Neuronal stem cell (in vitro differentiated cells): ENCODE measurements at regions not wholly inside any gene's neighbourhood (a gene's known extent, or its start where the extent isn't known, plus 50 kb on each side); places are given as distances from the start of the nearest gene placed in this dataset.

Experiments used
- DNase-seq: peaks from one replicate; pipeline ENCODE4 v3.0.0-alpha.2; 2013; ENCODE audit warnings: low spot score
- H2AFZ ChIP-seq: one replicate; pipeline ENCODE4 v1.6.1; 2013; ENCODE audit warnings: mild to moderate bottlenecking, low read length, inconsistent platforms
- H2AK5ac ChIP-seq: 2 replicates; pipeline ENCODE4 v1.6.1; 2013; ENCODE audit warnings: low read depth, mild to moderate bottlenecking, inconsistent platforms, low read length, moderate library complexity, mixed read lengths
- H2BK120ac ChIP-seq: 2 replicates; pipeline ENCODE4 v1.6.1; 2013; ENCODE audit warnings: low read depth, mild to moderate bottlenecking, inconsistent platforms, low read length, moderate library complexity, mixed read lengths
- H2BK12ac ChIP-seq: one replicate; pipeline ENCODE4 v1.6.1; 2013; ENCODE audit warnings: low read length, inconsistent platforms
- H2BK15ac ChIP-seq: 2 replicates; pipeline ENCODE4 v1.6.1; 2013; ENCODE audit warnings: mild to moderate bottlenecking, low read length, inconsistent platforms, mixed read lengths
- H2BK5ac ChIP-seq: one replicate; pipeline ENCODE4 v1.6.1; 2013; ENCODE audit warnings: inconsistent platforms, mild to moderate bottlenecking, low read length, moderate library complexity
- H3K14ac ChIP-seq: one replicate; pipeline ENCODE4 v1.6.1; 2013; ENCODE audit warnings: low read length, inconsistent platforms
- H3K18ac ChIP-seq: 2 replicates; pipeline ENCODE4 v1.6.1; 2013; ENCODE audit warnings: low read length, inconsistent platforms
- H3K23ac ChIP-seq: 2 replicates; pipeline ENCODE4 v1.6.1; 2013; ENCODE audit warnings: low read depth, mild to moderate bottlenecking, mixed read lengths, low read length, inconsistent platforms; ENCODE audit not compliant: poor library complexity
- H3K27ac ChIP-seq: replicated peaks from 3 replicates; pipeline ENCODE4 v1.5.1; 2013; ENCODE audit warnings: low read length, inconsistent platforms
- H3K27me3 ChIP-seq, 3 experiments: 2 replicates each; pipeline ENCODE4 v1.6.1; 2013; ENCODE audit warnings: low read length in 3 of 3, mild to moderate bottlenecking in 2 of 3, inconsistent platforms in 1 of 3, low read depth in 1 of 3, mixed read lengths in 1 of 3, moderate library complexity in 1 of 3; ENCODE audit not compliant: control insufficient read depth in 3 of 3, insufficient read depth in 3 of 3
- H3K36me3 ChIP-seq, 2 donors: replicated peaks in 1 of 2; 2 replicates each; pipeline ENCODE4 v1.6.1; 2013; ENCODE audit warnings: low read length in 2 of 2; ENCODE audit not compliant: control insufficient read depth in 2 of 2, insufficient read depth in 2 of 2
- H3K4ac ChIP-seq: 2 replicates; pipeline ENCODE4 v1.6.1; 2013; ENCODE audit warnings: inconsistent platforms, mild to moderate bottlenecking, low read length, moderate library complexity
- H3K4me1 ChIP-seq, 2 donors: 1 replicate in 1 of 2; 2 replicates in 1 of 2; pipeline ENCODE4 v1.6.1; 2013; ENCODE audit warnings: low read length in 2 of 2, low read depth in 1 of 2; ENCODE audit not compliant: control insufficient read depth in 2 of 2, insufficient read depth in 1 of 2
- H3K4me2 ChIP-seq: one replicate; pipeline ENCODE4 v1.6.1; 2013; ENCODE audit warnings: mild to moderate bottlenecking, low read length, inconsistent platforms; ENCODE audit not compliant: insufficient read depth, poor library complexity, severe bottlenecking
- H3K4me3 ChIP-seq, 2 donors: 2 replicates each; pipeline ENCODE4 v1.5.1; 2013; ENCODE audit warnings: low read length in 2 of 2, mild to moderate bottlenecking in 2 of 2, inconsistent platforms in 1 of 2, moderate library complexity in 1 of 2
- H3K79me1 ChIP-seq: one replicate; pipeline ENCODE4 v1.6.1; 2013; ENCODE audit warnings: low read depth, mild to moderate bottlenecking, inconsistent platforms, low read length, moderate library complexity
- H3K9ac ChIP-seq: one replicate; pipeline ENCODE4 v1.6.1; 2013; ENCODE audit warnings: mild to moderate bottlenecking, low read depth, low read length, inconsistent platforms; ENCODE audit not compliant: poor library complexity
- H3K9me3 ChIP-seq, 2 donors: replicated peaks in 1 of 2; 2 replicates each; pipeline versions ENCODE3 to v1.6.1; 2013; ENCODE audit warnings: low read length in 2 of 2, mild to moderate bottlenecking in 2 of 2, inconsistent platforms in 1 of 2, low read depth in 1 of 2, mixed read lengths in 1 of 2, moderate library complexity in 1 of 2; ENCODE audit not compliant: control insufficient read depth in 2 of 2, insufficient read depth in 1 of 2
- H4K8ac ChIP-seq: one replicate; pipeline ENCODE4 v1.6.1; 2013; ENCODE audit warnings: low read depth, mild to moderate bottlenecking, inconsistent platforms, low read length, moderate library complexity
- H4K91ac ChIP-seq: one replicate; pipeline ENCODE4 v1.6.1; 2013; ENCODE audit warnings: low read length, low read depth, mild to moderate bottlenecking, inconsistent platforms; ENCODE audit not compliant: poor library complexity
- WGBS, 2 donors: extraction: QIAGEN DNeasy Blood & Tissue Kit; methylation state at CpG; one replicate each; pipeline ENCODE4 v1.1.7; 2013; ENCODE audit warnings: missing lambda C conversion rate in 2 of 2, mixed read lengths in 1 of 2; ENCODE audit not compliant: insufficient read length in 2 of 2, insufficient replicate concordance in 1 of 2; ENCODE audit errors: extremely low coverage in 2 of 2; 5-methylcytosine and 5-hydroxymethylcytosine counted together

DNA sequence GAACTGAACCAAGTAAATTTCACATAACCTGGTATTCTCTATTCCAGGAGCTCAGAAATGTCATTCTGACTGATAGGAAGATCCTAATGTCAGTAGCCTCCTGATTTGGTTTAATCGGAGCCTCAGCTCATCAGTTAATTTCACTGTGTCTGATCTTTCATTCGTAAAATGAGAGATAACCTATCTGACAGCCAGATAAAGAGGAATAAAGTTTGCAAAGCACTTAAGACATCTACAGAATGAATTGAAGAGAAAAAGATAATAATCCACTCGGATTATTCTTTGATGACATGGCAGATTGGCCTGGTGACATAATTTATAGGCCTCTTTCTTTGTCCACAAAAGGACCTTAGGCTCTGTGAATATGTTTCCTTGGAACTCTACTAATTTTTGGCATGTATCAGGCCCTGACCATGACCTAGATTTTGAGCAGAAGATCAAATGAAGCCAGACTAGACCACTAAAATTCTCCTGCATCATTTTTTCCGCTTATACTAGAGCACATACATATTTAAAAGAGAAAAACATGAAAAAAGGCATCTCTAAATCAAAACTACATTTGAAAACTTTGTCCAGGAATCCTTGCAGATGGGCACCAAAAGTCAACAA lies 312.4 kb downstream of the MTX2 start:
- H3K9ac ChIP-seq = no peak overlapping the region
- no peak overlapping the region for H3K18ac ChIP-seq
- H4K91ac ChIP-seq = no peak overlapping the region
- no peak overlapping the region for H2BK120ac ChIP-seq
- peaks cover 0 to 17% of the 10 kb centered on the region in 2 donors for H3K4me1 ChIP-seq
- no peak for DNase-seq
- H3K4me2 ChIP-seq = no peak overlapping the region
- H3K9me3 ChIP-seq = no peaks in the 10 kb centered on the region
- no peak overlapping the region for H2AFZ ChIP-seq
- no CpG with 5 or more reads among the region's 4 CpGs for WGBS, 2 donors
- H2BK5ac ChIP-seq = no peak overlapping the region
- no peak overlapping the region for H2AK5ac ChIP-seq
- no peak overlapping the region for H3K27ac ChIP-seq
- H3K27me3 ChIP-seq = no peaks in the 10 kb centered on the region
- no peak overlapping the region for H3K23ac ChIP-seq
- H3K4ac ChIP-seq = no peak overlapping the region
- no peak overlapping the region for H3K14ac ChIP-seq
- H3K36me3 ChIP-seq = no peaks in the 10 kb centered on the region
- H2BK15ac ChIP-seq = no peak overlapping the region
- no peak overlapping the region for H2BK12ac ChIP-seq
- no peak overlapping the region for H3K4me3 ChIP-seq
- H4K8ac ChIP-seq = no peak overlapping the region
- no peaks in the 10 kb centered on the region for H3K79me1 ChIP-seq

DNA sequence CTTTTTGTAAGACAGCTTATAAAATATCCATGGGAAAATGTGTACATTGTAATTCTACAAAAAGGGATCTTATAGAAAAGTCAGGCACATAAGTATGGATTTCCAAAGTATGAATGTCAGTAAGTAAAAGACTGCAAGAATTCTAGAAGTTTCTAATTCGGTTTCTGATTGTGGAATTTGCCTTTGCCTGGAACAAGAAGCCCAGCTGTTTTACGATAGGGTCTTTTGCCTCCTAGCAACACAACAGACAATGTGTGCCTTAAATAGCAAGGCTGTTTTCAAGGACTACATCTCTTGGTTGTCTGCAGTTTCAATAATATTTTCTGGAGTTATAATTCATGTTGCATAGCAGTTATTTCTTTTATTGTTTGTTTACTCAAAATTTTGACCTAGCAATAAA lies 312.9 kb downstream of the MTX2 start:
- no CpG with 5 or more reads among the region's 2 CpGs for WGBS, 2 donors
- Histone ChIP-seq H4K91ac (no peak overlapping the region), H3K4me3 (no peak overlapping the region), H2AK5ac (no peak overlapping the region), H3K14ac (no peak overlapping the region), H3K9me3 (no peaks in the 10 kb centered on the region), H2BK15ac (no peak overlapping the region), H3K27me3 (no peaks in the 10 kb centered on the region), H2BK12ac (no peak overlapping the region), H2AFZ (no peak overlapping the region), H3K9ac (no peak overlapping the region), H3K4me2 (no peak overlapping the region), H3K4me1 (peaks cover 0 to 17% of the 10 kb centered on the region in 2 donors), H3K18ac (no peak overlapping the region), H3K23ac (no peak overlapping the region), H4K8ac (no peak overlapping the region), H2BK120ac (no peak overlapping the region), H3K79me1 (no peaks in the 10 kb centered on the region), H3K36me3 (no peaks in the 10 kb centered on the region), H3K4ac (no peak overlapping the region), H3K27ac (no peak overlapping the region), H2BK5ac (no peak overlapping the region)
- no peak for DNase-seq

DNA sequence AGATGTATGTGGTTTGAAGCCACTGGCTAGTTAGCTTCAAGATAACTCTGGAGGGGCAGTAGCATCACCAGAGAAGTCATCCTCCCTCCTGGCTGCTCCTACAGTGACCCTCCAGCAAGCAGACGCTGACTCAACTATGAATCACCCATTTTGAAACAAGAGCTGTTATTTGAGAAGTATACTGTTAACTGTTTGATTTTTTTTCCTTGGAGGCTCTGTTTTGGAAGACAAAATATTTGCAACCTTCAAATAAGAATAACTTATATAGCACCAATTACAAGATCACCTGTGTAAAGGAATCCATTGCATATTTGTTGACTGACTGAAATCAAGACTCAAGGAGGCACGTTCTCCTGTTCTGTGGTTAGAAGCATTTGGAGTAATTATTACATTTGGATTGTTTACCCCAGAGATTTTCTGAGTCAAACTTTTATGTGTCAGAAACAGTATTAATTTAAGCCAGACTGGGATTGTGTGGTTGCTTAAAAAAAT lies 313.8 kb downstream of the MTX2 start:
- Histone ChIP-seq H2AFZ (no peak overlapping the region), H3K79me1 (no peaks in the 10 kb centered on the region), H3K18ac (no peak overlapping the region), H3K27ac (no peak overlapping the region), H3K4me1 (peaks cover 0 to 17% of the 10 kb centered on the region in 2 donors), H2BK15ac (no peak overlapping the region), H2AK5ac (no peak overlapping the region), H3K4me3 (no peak overlapping the region), H3K9me3 (no peaks in the 10 kb centered on the region), H4K91ac (no peak overlapping the region), H4K8ac (no peak overlapping the region), H3K36me3 (no peaks in the 10 kb centered on the region), H3K4ac (no peak overlapping the region), H3K14ac (no peak overlapping the region), H2BK12ac (no peak overlapping the region), H2BK120ac (no peak overlapping the region), H2BK5ac (no peak overlapping the region), H3K4me2 (no peak overlapping the region), H3K27me3 (no peaks in the 10 kb centered on the region), H3K9ac (no peak overlapping the region), H3K23ac (no peak overlapping the region)
- no CpG with 5 or more reads among the region's 2 CpGs for WGBS, 2 donors
- no peak for DNase-seq

DNA sequence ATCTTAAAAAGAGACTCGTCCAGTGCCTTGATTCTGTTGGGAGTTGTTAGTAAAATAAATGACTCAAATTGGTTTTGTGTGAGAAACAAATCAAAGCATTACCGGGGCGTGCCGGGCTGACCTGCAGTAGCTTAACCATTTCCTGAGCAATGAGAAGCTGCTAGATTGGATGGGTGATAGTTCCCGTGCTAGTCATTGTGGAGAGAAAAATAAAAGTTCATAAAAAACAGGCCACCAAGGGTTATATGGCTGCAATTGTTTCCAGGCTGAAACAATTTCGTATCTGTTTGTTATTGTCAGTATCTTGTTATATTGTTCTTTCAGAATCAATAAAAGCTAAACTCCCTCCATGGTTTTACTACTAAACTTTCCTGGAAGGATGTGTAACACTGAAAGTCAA lies 314.4 kb downstream of the MTX2 start:
- no peak overlapping the region for H4K91ac ChIP-seq
- H2AK5ac ChIP-seq = no peak overlapping the region
- H3K14ac ChIP-seq = no peak overlapping the region
- DNase-seq = no peak
- H3K4me1 ChIP-seq = peaks cover 0 to 18% of the 10 kb centered on the region in 2 donors
- H3K4me2 ChIP-seq = no peak overlapping the region
- no peaks in the 10 kb centered on the region for H3K36me3 ChIP-seq
- no peak overlapping the region for H3K9ac ChIP-seq
- H3K27ac ChIP-seq = no peak overlapping the region
- H3K4ac ChIP-seq = no peak overlapping the region
- H2BK120ac ChIP-seq = no peak overlapping the region
- no peak overlapping the region for H3K4me3 ChIP-seq
- no peaks in the 10 kb centered on the region for H3K27me3 ChIP-seq
- H3K18ac ChIP-seq = no peak overlapping the region
- no peak overlapping the region for H3K23ac ChIP-seq
- no peaks in the 10 kb centered on the region for H3K9me3 ChIP-seq
- no peak overlapping the region for H2BK12ac ChIP-seq
- no peaks in the 10 kb centered on the region for H3K79me1 ChIP-seq
- no peak overlapping the region for H2BK15ac ChIP-seq
- WGBS, 2 donors = no CpG with 5 or more reads among the region's 6 CpGs
- H2BK5ac ChIP-seq = no peak overlapping the region
- no peak overlapping the region for H2AFZ ChIP-seq
- H4K8ac ChIP-seq = no peak overlapping the region
